Neuronal stem cell (in vitro differentiated cells): ENCODE measurements at regions not wholly inside any gene's neighbourhood (a gene's known extent, or its start where the extent isn't known, plus 50 kb on each side); places are given as distances from the start of the nearest gene placed in this dataset.
A peak's percentile ranks its signal among the peaks of the same experiment; 100 is the strongest.

Experiments
- DNase-seq: peaks from one replicate; pipeline ENCODE4 v3.0.0-alpha.2; 2013; ENCODE audit warnings: low spot score
- H2AFZ ChIP-seq: one replicate; pipeline ENCODE4 v1.6.1; 2013; ENCODE audit warnings: mild to moderate bottlenecking, low read length, inconsistent platforms
- H2AK5ac ChIP-seq: 2 replicates; pipeline ENCODE4 v1.6.1; 2013; ENCODE audit warnings: low read depth, mild to moderate bottlenecking, inconsistent platforms, low read length, moderate library complexity, mixed read lengths
- H2BK120ac ChIP-seq: 2 replicates; pipeline ENCODE4 v1.6.1; 2013; ENCODE audit warnings: low read depth, mild to moderate bottlenecking, inconsistent platforms, low read length, moderate library complexity, mixed read lengths
- H2BK12ac ChIP-seq: one replicate; pipeline ENCODE4 v1.6.1; 2013; ENCODE audit warnings: low read length, inconsistent platforms
- H2BK15ac ChIP-seq: 2 replicates; pipeline ENCODE4 v1.6.1; 2013; ENCODE audit warnings: mild to moderate bottlenecking, low read length, inconsistent platforms, mixed read lengths
- H2BK5ac ChIP-seq: one replicate; pipeline ENCODE4 v1.6.1; 2013; ENCODE audit warnings: inconsistent platforms, mild to moderate bottlenecking, low read length, moderate library complexity
- H3K14ac ChIP-seq: one replicate; pipeline ENCODE4 v1.6.1; 2013; ENCODE audit warnings: low read length, inconsistent platforms
- H3K18ac ChIP-seq: 2 replicates; pipeline ENCODE4 v1.6.1; 2013; ENCODE audit warnings: low read length, inconsistent platforms
- H3K23ac ChIP-seq: 2 replicates; pipeline ENCODE4 v1.6.1; 2013; ENCODE audit warnings: low read depth, mild to moderate bottlenecking, mixed read lengths, low read length, inconsistent platforms; ENCODE audit not compliant: poor library complexity
- H3K27ac ChIP-seq: replicated peaks from 3 replicates; pipeline ENCODE4 v1.5.1; 2013; ENCODE audit warnings: low read length, inconsistent platforms
- H3K27me3 ChIP-seq, 3 experiments: 2 replicates each; pipeline ENCODE4 v1.6.1; 2013; ENCODE audit warnings: low read length in 3 of 3, mild to moderate bottlenecking in 2 of 3, inconsistent platforms in 1 of 3, low read depth in 1 of 3, mixed read lengths in 1 of 3, moderate library complexity in 1 of 3; ENCODE audit not compliant: control insufficient read depth in 3 of 3, insufficient read depth in 3 of 3
- H3K36me3 ChIP-seq, 2 donors: replicated peaks in 1 of 2; 2 replicates each; pipeline ENCODE4 v1.6.1; 2013; ENCODE audit warnings: low read length in 2 of 2; ENCODE audit not compliant: control insufficient read depth in 2 of 2, insufficient read depth in 2 of 2
- H3K4ac ChIP-seq: 2 replicates; pipeline ENCODE4 v1.6.1; 2013; ENCODE audit warnings: inconsistent platforms, mild to moderate bottlenecking, low read length, moderate library complexity
- H3K4me1 ChIP-seq, 2 donors: 1 replicate in 1 of 2; 2 replicates in 1 of 2; pipeline ENCODE4 v1.6.1; 2013; ENCODE audit warnings: low read length in 2 of 2, low read depth in 1 of 2; ENCODE audit not compliant: control insufficient read depth in 2 of 2, insufficient read depth in 1 of 2
- H3K4me2 ChIP-seq: one replicate; pipeline ENCODE4 v1.6.1; 2013; ENCODE audit warnings: mild to moderate bottlenecking, low read length, inconsistent platforms; ENCODE audit not compliant: insufficient read depth, poor library complexity, severe bottlenecking
- H3K4me3 ChIP-seq, 2 donors: 2 replicates each; pipeline ENCODE4 v1.5.1; 2013; ENCODE audit warnings: low read length in 2 of 2, mild to moderate bottlenecking in 2 of 2, inconsistent platforms in 1 of 2, moderate library complexity in 1 of 2
- H3K79me1 ChIP-seq: one replicate; pipeline ENCODE4 v1.6.1; 2013; ENCODE audit warnings: low read depth, mild to moderate bottlenecking, inconsistent platforms, low read length, moderate library complexity
- H3K9ac ChIP-seq: one replicate; pipeline ENCODE4 v1.6.1; 2013; ENCODE audit warnings: mild to moderate bottlenecking, low read depth, low read length, inconsistent platforms; ENCODE audit not compliant: poor library complexity
- H3K9me3 ChIP-seq, 2 donors: replicated peaks in 1 of 2; 2 replicates each; pipeline versions ENCODE3 to v1.6.1; 2013; ENCODE audit warnings: low read length in 2 of 2, mild to moderate bottlenecking in 2 of 2, inconsistent platforms in 1 of 2, low read depth in 1 of 2, mixed read lengths in 1 of 2, moderate library complexity in 1 of 2; ENCODE audit not compliant: control insufficient read depth in 2 of 2, insufficient read depth in 1 of 2
- H4K8ac ChIP-seq: one replicate; pipeline ENCODE4 v1.6.1; 2013; ENCODE audit warnings: low read depth, mild to moderate bottlenecking, inconsistent platforms, low read length, moderate library complexity
- H4K91ac ChIP-seq: one replicate; pipeline ENCODE4 v1.6.1; 2013; ENCODE audit warnings: low read length, low read depth, mild to moderate bottlenecking, inconsistent platforms; ENCODE audit not compliant: poor library complexity
- WGBS, 2 donors: extraction: QIAGEN DNeasy Blood & Tissue Kit; methylation state at CpG; one replicate each; pipeline ENCODE4 v1.1.7; 2013; ENCODE audit warnings: missing lambda C conversion rate in 2 of 2, mixed read lengths in 1 of 2; ENCODE audit not compliant: insufficient read length in 2 of 2, insufficient replicate concordance in 1 of 2; ENCODE audit errors: extremely low coverage in 2 of 2; 5-methylcytosine and 5-hydroxymethylcytosine counted together

DNA sequence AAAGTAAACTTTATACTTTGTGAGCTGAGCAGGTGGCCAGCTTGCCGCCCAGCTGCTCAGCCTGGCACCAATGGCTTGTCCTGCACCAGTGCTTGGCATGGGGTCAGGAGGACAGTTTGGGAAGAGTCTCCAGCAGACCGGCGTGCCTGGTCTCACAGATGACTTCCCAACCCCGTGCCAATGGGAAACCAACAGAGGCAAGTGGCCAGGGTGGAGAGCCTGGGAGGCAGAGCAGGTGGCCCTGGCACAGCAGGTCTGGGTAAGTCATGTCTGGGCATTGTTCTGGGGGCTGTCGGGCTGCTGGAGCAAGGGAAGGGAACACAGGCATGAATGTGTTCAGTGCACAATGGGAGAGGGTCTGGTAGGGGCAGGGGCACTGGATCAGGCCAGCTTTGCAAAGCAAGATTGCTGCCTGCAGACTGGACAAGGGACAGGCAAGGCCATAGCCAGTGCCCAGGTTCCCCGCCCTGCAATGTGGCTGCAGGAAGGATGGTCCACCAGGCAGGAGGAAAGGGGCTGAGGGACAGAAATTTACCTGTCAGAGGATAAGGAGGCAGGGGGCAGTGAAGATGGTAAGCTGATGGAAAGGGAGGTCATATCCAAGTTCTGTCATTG, 76.2 kb upstream of the ALDH1B1 start:
- WGBS, 2 donors: no CpG with 5 or more reads among the region's 6 CpGs
- H2BK15ac ChIP-seq: peak overlapping the region; percentile 84
- H3K14ac ChIP-seq: peak overlapping the region; percentile 87
- H3K18ac ChIP-seq: peak overlapping the region; percentile 84
- no peak for DNase-seq
- no peak overlapping the region for H2AFZ ChIP-seq
- no peak overlapping the region for H3K4ac ChIP-seq
- H2AK5ac ChIP-seq: peak overlapping the region; percentile 45
- no peak overlapping the region for H4K8ac ChIP-seq
- no peak overlapping the region for H2BK12ac ChIP-seq
- no peak overlapping the region for H3K4me3 ChIP-seq
- H3K4me1 ChIP-seq: peaks cover 1 to 5% of the 10 kb centered on the region in 2 donors
- peaks cover 0 to 24% (median 0%) of the 10 kb centered on the region in 3 experiments for H3K27me3 ChIP-seq
- H2BK120ac ChIP-seq: no peak overlapping the region
- H3K9me3 ChIP-seq: no peaks in the 10 kb centered on the region
- H3K36me3 ChIP-seq: no peaks in the 10 kb centered on the region
- H3K79me1 ChIP-seq: no peaks in the 10 kb centered on the region
- peak overlapping the region; percentile 17 for H3K23ac ChIP-seq
- H3K4me2 ChIP-seq: no peak overlapping the region
- no peak overlapping the region for H3K27ac ChIP-seq
- H4K91ac ChIP-seq: no peak overlapping the region
- H2BK5ac ChIP-seq: no peak overlapping the region
- no peak overlapping the region for H3K9ac ChIP-seq

DNA sequence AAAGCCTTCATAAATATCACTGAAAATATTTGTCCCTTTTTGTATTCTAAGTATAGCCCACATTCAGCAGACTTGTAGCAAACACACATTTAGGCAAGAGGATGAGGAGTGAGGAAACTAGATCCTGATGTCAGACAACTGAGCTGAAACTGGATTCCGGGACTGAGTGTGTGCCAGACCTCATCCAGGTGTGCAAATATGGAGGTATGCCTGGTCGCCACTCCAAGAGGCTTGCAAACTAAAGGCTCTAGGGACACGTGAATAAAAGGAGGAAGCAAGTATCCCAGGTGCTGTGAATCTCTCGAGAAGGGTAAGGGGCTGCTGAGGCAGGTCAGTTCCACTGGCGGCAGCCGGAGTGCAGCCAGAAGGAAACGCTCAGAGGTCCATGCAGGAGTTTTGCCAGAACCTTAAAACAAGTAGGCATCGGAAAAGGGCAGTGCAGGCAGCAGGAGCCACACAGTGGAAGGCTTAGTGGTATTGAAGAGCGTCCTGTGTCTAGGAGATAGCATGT, 77.4 kb upstream of the ALDH1B1 start:
- H2AFZ ChIP-seq: no peak overlapping the region
- no peak for DNase-seq
- no peak overlapping the region for H3K9ac ChIP-seq
- WGBS, 2 donors: no CpG with 5 or more reads among the region's 9 CpGs
- no peak overlapping the region for H3K4me3 ChIP-seq
- H3K9me3 ChIP-seq: no peaks in the 10 kb centered on the region
- no peak overlapping the region for H2BK5ac ChIP-seq
- no peak overlapping the region for H2BK15ac ChIP-seq
- no peaks in the 10 kb centered on the region for H3K36me3 ChIP-seq
- H3K4me2 ChIP-seq: no peak overlapping the region
- H2AK5ac ChIP-seq: no peak overlapping the region
- no peak overlapping the region for H2BK120ac ChIP-seq
- H3K4ac ChIP-seq: no peak overlapping the region
- H4K91ac ChIP-seq: no peak overlapping the region
- no peak overlapping the region for H3K14ac ChIP-seq
- H3K79me1 ChIP-seq: no peaks in the 10 kb centered on the region
- no peak overlapping the region for H2BK12ac ChIP-seq
- peaks cover 5 to 11% of the 10 kb centered on the region in 2 donors for H3K4me1 ChIP-seq
- H3K18ac ChIP-seq: peak overlapping the region; percentile 18
- no peak overlapping the region for H4K8ac ChIP-seq
- H3K27ac ChIP-seq: no peak overlapping the region
- H3K23ac ChIP-seq: no peak overlapping the region
- peaks cover 0 to 24% (median 0%) of the 10 kb centered on the region in 3 experiments for H3K27me3 ChIP-seq

DNA sequence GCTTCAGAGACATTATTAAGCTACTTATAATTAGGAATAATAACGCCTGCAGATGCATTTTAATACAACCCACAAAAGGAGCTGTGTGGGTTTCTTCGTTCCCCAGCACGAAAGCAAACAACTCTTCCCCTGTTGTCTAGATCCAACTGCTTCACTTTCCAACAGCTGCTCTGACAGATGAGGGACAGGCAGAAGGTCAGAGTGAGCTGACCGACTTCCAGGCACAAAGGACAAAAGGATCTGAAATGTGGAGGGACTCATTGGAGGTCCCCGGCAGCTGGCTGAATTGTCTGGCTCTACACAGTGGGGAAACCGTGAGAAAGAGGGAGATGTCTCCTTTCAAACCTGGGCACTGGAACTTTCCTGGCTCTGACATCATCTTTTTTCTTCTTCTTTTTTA, 79.1 kb upstream of the ALDH1B1 start:
- H4K91ac ChIP-seq: no peak overlapping the region
- H3K4me3 ChIP-seq: no peak overlapping the region
- H3K79me1 ChIP-seq: no peaks in the 10 kb centered on the region
- no peak overlapping the region for H2BK5ac ChIP-seq
- H3K18ac ChIP-seq: no peak overlapping the region
- H3K23ac ChIP-seq: no peak overlapping the region
- H3K9ac ChIP-seq: no peak overlapping the region
- no peak overlapping the region for H3K27ac ChIP-seq
- no peak overlapping the region for H2BK12ac ChIP-seq
- no peaks in the 10 kb centered on the region for H3K36me3 ChIP-seq
- H4K8ac ChIP-seq: no peak overlapping the region
- H3K27me3 ChIP-seq: peaks cover 0 to 13% (median 0%) of the 10 kb centered on the region in 3 experiments
- no peak overlapping the region for H2AFZ ChIP-seq
- H3K9me3 ChIP-seq: no peaks in the 10 kb centered on the region
- peaks cover 14 to 17% of the 10 kb centered on the region in 2 donors for H3K4me1 ChIP-seq
- no peak overlapping the region for H2BK15ac ChIP-seq
- H2AK5ac ChIP-seq: no peak overlapping the region
- no peak overlapping the region for H3K14ac ChIP-seq
- H2BK120ac ChIP-seq: no peak overlapping the region
- DNase-seq: no peak
- no CpG with 5 or more reads among the region's 6 CpGs for WGBS, 2 donors
- H3K4ac ChIP-seq: no peak overlapping the region
- H3K4me2 ChIP-seq: no peak overlapping the region

DNA sequence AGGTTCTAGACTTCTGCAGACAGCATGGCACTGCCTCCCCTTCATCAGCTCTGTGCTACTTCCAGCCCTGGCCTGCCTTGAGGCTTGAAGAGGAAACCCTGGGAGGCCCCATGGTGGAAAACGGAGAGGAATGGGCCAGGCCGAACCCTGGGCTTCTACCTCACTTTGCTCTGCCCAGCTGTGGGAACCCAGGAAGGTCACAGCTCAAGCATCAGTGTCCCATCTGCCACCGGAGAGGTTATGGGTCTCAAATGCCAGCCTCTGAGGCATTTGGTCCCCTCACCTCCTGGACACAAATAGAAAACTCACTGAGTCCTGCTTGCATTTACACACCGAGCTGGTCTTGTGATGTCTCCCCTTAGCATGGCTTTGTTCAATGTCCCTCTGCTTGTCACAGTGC, 80.1 kb upstream of the ALDH1B1 start:
- no peak overlapping the region for H3K14ac ChIP-seq
- no peak overlapping the region for H3K23ac ChIP-seq
- no peak overlapping the region for H4K91ac ChIP-seq
- H3K9me3 ChIP-seq: no peaks in the 10 kb centered on the region
- H2BK120ac ChIP-seq: no peak overlapping the region
- no peak overlapping the region for H3K4me3 ChIP-seq
- no CpG with 5 or more reads among the region's 4 CpGs for WGBS, 2 donors
- H3K4me1 ChIP-seq: peaks cover 14 to 17% of the 10 kb centered on the region in 2 donors
- no peak overlapping the region for H2BK15ac ChIP-seq
- no peak overlapping the region for H4K8ac ChIP-seq
- H3K27me3 ChIP-seq: peaks cover 0 to 13% (median 0%) of the 10 kb centered on the region in 3 experiments
- DNase-seq: no peak
- no peak overlapping the region for H3K9ac ChIP-seq
- no peak overlapping the region for H3K4ac ChIP-seq
- no peak overlapping the region for H2AK5ac ChIP-seq
- no peaks in the 10 kb centered on the region for H3K79me1 ChIP-seq
- H2BK12ac ChIP-seq: no peak overlapping the region
- H3K18ac ChIP-seq: peak overlapping the region; percentile 21
- H2AFZ ChIP-seq: no peak overlapping the region
- no peak overlapping the region for H3K4me2 ChIP-seq
- H3K27ac ChIP-seq: no peak overlapping the region
- no peak overlapping the region for H2BK5ac ChIP-seq
- no peaks in the 10 kb centered on the region for H3K36me3 ChIP-seq
